A549 (cell line): ENCODE measurements at regions not wholly inside any gene's neighbourhood (a gene's known extent, or its start where the extent isn't known, plus 50 kb on each side); places are given as distances from the start of the nearest gene placed in this dataset.

ENCODE experiments used
- ATAC-seq, 2 experiments: fragments of 200-7000 bp in 1 of 2; fragments of >200 bp in 1 of 2; cut with Nextera tagmentation in 1 of 2; cut with Tn5 transposase in 1 of 2; 3 replicates each; pipeline versions ENCODE4 v1.8.0 to v1.9.1; 2018 to 2020; ENCODE audit warnings: mild to moderate bottlenecking in 1 of 2, moderate library complexity in 1 of 2
- CTCF ChIA-PET: fragments of 300-600 bp; sonication (Branson Sonifier 250); formaldehyde crosslinking; extraction: SDS; loops from one replicate; lab custom pipeline; 2021; ENCODE audit warnings: antibody characterized with exemption, inconsistent platforms; lab: Yijun Ruan, JAX
- POLR2A ChIA-PET: fragments of 350-600 bp; formaldehyde crosslinking; extraction: SDS; loops from one replicate; lab custom pipeline; 2021; ENCODE audit warnings: antibody characterized with exemption, inconsistent platforms; lab: Yijun Ruan, JAX
- DNase-seq, 2 experiments: peaks; one replicate each; pipeline versions ENCODE4 v3.0.0 to v3.0.0-alpha.2; 2011 to 2016; ENCODE audit warnings: low read depth in 1 of 2, low spot score in 1 of 2
- FAIRE-seq: peaks from 2 replicates; lab custom pipeline; 2011; peaks lifted over from hg19 to GRCh38; lab: Jason Lieb, UNC
- H3K27ac ChIP-seq, 2 experiments: fragments of >200 bp; sonication (Bioruptor Twin); formaldehyde crosslinking; 3 replicates each; pipeline ENCODE4 v1.5.1; 2016 to 2017
- H3K4me1 ChIP-seq: fragments of >200 bp; sonication (Bioruptor Twin); formaldehyde crosslinking; 3 replicates; pipeline ENCODE4 v1.6.1; 2016
- H3K4me2 ChIP-seq: fragments of >200 bp; sonication (Bioruptor Twin); formaldehyde crosslinking; 3 replicates; pipeline ENCODE4 v1.6.1; 2016
- H3K4me3 ChIP-seq: fragments of >200 bp; sonication (Bioruptor Twin); formaldehyde crosslinking; 3 replicates; pipeline ENCODE4 v1.5.1; 2016
- H3K9me3 ChIP-seq: fragments of >200 bp; sonication (Bioruptor Twin); formaldehyde crosslinking; 3 replicates; pipeline ENCODE4 v1.6.1; 2016
- ATOH8 ChIP-seq: fragments of 250-450 bp; sonication (Bioruptor Pico); IDR thresholded peaks from 2 replicates; pipeline ENCODE4 v1.5.0; 2020; ENCODE audit warnings: low read depth, mild to moderate bottlenecking, moderate library complexity
- CBX8 ChIP-seq: fragments of 200-600 bp; sonication (generic); IDR thresholded peaks from 2 replicates; pipeline ENCODE4 v1.6.1; 2016
- CHD2 ChIP-seq: fragments of 150-350 bp; IDR thresholded peaks from 2 replicates; pipeline ENCODE4 v1.6.1; 2014; ENCODE audit warnings: low read length; ENCODE audit not compliant: partially characterized antibody
- EHF ChIP-seq: fragments of 250-450 bp; sonication (Bioruptor Pico); IDR thresholded peaks from 2 replicates; pipeline ENCODE4 v1.5.0; 2020; ENCODE audit warnings: mild to moderate bottlenecking
- EHMT2 ChIP-seq: fragments of 200-600 bp; sonication (generic); IDR thresholded peaks from 2 replicates; pipeline ENCODE4 v1.6.1; 2016; ENCODE audit warnings: antibody characterized with exemption, low read depth, mild to moderate bottlenecking, moderate library complexity
- ESRRA ChIP-seq: fragments of 150-350 bp; IDR thresholded peaks from 2 replicates; pipeline ENCODE4 v1.6.1; 2014; ENCODE audit warnings: mild to moderate bottlenecking, low read length, borderline replicate concordance
- FOSB ChIP-seq: fragments of 250-450 bp; sonication (Bioruptor Pico); IDR thresholded peaks from 2 replicates; pipeline ENCODE4 v1.5.0; 2020; ENCODE audit warnings: mild to moderate bottlenecking, moderate library complexity
- FOSL2 ChIP-seq, 2 experiments: fragments of 450-650 bp in 1 of 2; fragments of >200 bp in 1 of 2; sonication (Bioruptor Twin) in 1 of 2; formaldehyde crosslinking; IDR thresholded peaks; 2 replicates each; pipeline versions ENCODE4 v1.5.0 to v1.6.1; 2016 to 2020; ENCODE audit warnings: mild to moderate bottlenecking in 1 of 2, moderate library complexity in 1 of 2
- FOXS1 ChIP-seq: fragments of 250-450 bp; sonication (Bioruptor Pico); IDR thresholded peaks from 2 replicates; pipeline ENCODE4 v1.5.0; 2020; ENCODE audit warnings: mild to moderate bottlenecking, moderate library complexity
- HDAC2 ChIP-seq: fragments of 200-600 bp; sonication (generic); IDR thresholded peaks from 2 replicates; pipeline ENCODE4 v1.6.1; 2016
- HOXB13 ChIP-seq: fragments of 250-450 bp; sonication (Bioruptor Pico); IDR thresholded peaks from 2 replicates; pipeline ENCODE4 v1.5.0; 2020; ENCODE audit warnings: low read depth, mild to moderate bottlenecking, moderate library complexity
- JUN ChIP-seq, 2 experiments: fragments of >200 bp; sonication (Bioruptor Twin); formaldehyde crosslinking; IDR thresholded peaks; 2 replicates in 1 of 2; 3 replicates in 1 of 2; pipeline ENCODE4 v1.6.1; 2016 to 2017
- KDM1A ChIP-seq: fragments of 200-600 bp; sonication (generic); IDR thresholded peaks from 2 replicates; pipeline ENCODE4 v1.6.1; 2016; ENCODE audit warnings: low read depth, mild to moderate bottlenecking
- KDM5A ChIP-seq: fragments of 200-600 bp; sonication (generic); IDR thresholded peaks from 2 replicates; pipeline ENCODE4 v1.6.1; 2016; ENCODE audit warnings: antibody characterized with exemption, mild to moderate bottlenecking
- NFE2L2 ChIP-seq: fragments of 150-350 bp; conservative IDR thresholded peaks from 2 replicates; pipeline ENCODE4 v1.6.1; 2014; ENCODE audit warnings: low read length
- NR3C1 ChIP-seq: fragments of >200 bp; sonication (Bioruptor Twin); formaldehyde crosslinking; IDR thresholded peaks from 3 replicates; pipeline ENCODE4 v1.6.1; 2017
- RAD21 ChIP-seq, 2 experiments: fragments of >200 bp in 1 of 2; sonication (Bioruptor Twin) in 1 of 2; formaldehyde crosslinking in 1 of 2; IDR thresholded peaks in 1 of 2; conservative IDR thresholded peaks in 1 of 2; 2 replicates in 1 of 2; 3 replicates in 1 of 2; pipeline ENCODE4 v1.6.1; 2012 to 2018; ENCODE audit warnings: inconsistent platforms in 1 of 2
- RARB ChIP-seq: fragments of 250-450 bp; sonication (Bioruptor Pico); IDR thresholded peaks from 2 replicates; pipeline ENCODE4 v1.8.0; 2021; ENCODE audit warnings: mild to moderate bottlenecking, moderate library complexity
- SMC3 ChIP-seq: fragments of >200 bp; sonication (Bioruptor Twin); formaldehyde crosslinking; IDR thresholded peaks from 3 replicates; pipeline ENCODE4 v1.6.1; 2018; ENCODE audit warnings: inconsistent platforms
- TFCP2L1 ChIP-seq: fragments of 250-450 bp; sonication (Bioruptor Pico); IDR thresholded peaks from 2 replicates; pipeline ENCODE4 v1.5.0; 2021; ENCODE audit warnings: mild to moderate bottlenecking
- ZNF302 ChIP-seq: fragments of 250-450 bp; sonication (Bioruptor Pico); IDR thresholded peaks from 2 replicates; pipeline ENCODE4 v1.9.0; 2021; ENCODE audit warnings: inconsistent platforms, mild to moderate bottlenecking, moderate library complexity
- WGBS: methylation state at CpG from one replicate; pipeline ENCODE4 v1.1.6; 2017; ENCODE audit errors: missing lambda C conversion rate; 5-methylcytosine and 5-hydroxymethylcytosine counted together
- TF ChIP-seq, protein P1 (sequence below): fragments of 250-450 bp; sonication (Bioruptor Pico); IDR thresholded peaks from 2 replicates; pipeline ENCODE4 v1.5.0; 2021; ENCODE audit warnings: mild to moderate bottlenecking, moderate library complexity, borderline replicate concordance
- TF ChIP-seq, protein P2 (sequence below): fragments of 150-350 bp; IDR thresholded peaks from 2 replicates; pipeline ENCODE4 v1.6.1; 2014; ENCODE audit warnings: low read depth, mild to moderate bottlenecking, low read length

- DNase-seq = no peak
- no peak for ATAC-seq
- WGBS = 62% methylated on average over 1 of the region's 1 CpG
- TF ChIP-seq FOSL2 (IDR thresholded peaks at IDR 0.05) = no peak
- no peak for TF ChIP-seq FOSL2 (CRISPR knock-in tag; IDR thresholded peaks at IDR 0.05)
- no peak for TF ChIP-seq EHF (CRISPR knock-in tag)
- TF ChIP-seq NFE2L2 = no peak
- TF ChIP-seq RAD21 (conservative IDR thresholded peaks at IDR 0.05 in 1 of 2, IDR thresholded peaks at IDR 0.05 in 1 of 2) = no peak
- no peak for TF ChIP-seq HOXB13 (CRISPR knock-in tag)
- TF ChIP-seq, protein P1, sequence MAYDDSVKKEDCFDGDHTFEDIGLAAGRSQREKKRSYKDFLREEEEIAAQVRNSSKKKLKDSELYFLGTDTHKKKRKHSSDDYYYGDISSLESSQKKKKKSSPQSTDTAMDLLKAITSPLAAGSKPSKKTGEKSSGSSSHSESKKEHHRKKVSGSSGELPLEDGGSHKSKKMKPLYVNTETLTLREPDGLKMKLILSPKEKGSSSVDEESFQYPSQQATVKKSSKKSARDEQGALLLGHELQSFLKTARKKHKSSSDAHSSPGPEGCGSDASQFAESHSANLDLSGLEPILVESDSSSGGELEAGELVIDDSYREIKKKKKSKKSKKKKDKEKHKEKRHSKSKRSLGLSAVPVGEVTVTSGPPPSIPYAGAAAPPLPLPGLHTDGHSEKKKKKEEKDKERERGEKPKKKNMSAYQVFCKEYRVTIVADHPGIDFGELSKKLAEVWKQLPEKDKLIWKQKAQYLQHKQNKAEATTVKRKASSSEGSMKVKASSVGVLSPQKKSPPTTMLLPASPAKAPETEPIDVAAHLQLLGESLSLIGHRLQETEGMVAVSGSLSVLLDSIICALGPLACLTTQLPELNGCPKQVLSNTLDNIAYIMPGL (CRISPR knock-in tag) = no peak
- TF ChIP-seq NR3C1 = no peak
- TF ChIP-seq TFCP2L1 (CRISPR knock-in tag) = no peak
- no peak for TF ChIP-seq KDM5A
- TF ChIP-seq, all 56 proteins: peak for 0
- no peak overlapping the region for H3K27ac ChIP-seq
- ChIA-PET CTCF (no interaction called here), POLR2A (no interaction called here)
- H3K4me1 ChIP-seq = no peaks in the 10 kb centered on the region
- FAIRE-seq = peak; percentile 7
- H3K4me3 ChIP-seq = no peak overlapping the region
- H3K4me2 ChIP-seq = no peak overlapping the region
- no peaks in the 10 kb centered on the region for H3K9me3 ChIP-seq
These were observed 251.5 kb upstream of the DCN start for GRCh38 chr12:91434081-91434480.

GRCh38 chr12:91432755-91433154 lies 250.1 kb upstream of the DCN start:
- no peak for ATAC-seq
- CTCF ChIA-PET = no interaction called here
- DNase-seq = no peak
- no peak overlapping the region for H3K4me2 ChIP-seq
- no peak for FAIRE-seq
- H3K4me3 ChIP-seq = no peak overlapping the region
- no peaks in the 10 kb centered on the region for H3K4me1 ChIP-seq
- no peak for TF ChIP-seq JUN (IDR thresholded peaks at IDR 0.05)
- TF ChIP-seq CHD2 = no peak
- no peak for TF ChIP-seq ESRRA
- TF ChIP-seq SMC3 = no peak
- TF ChIP-seq CBX8 = no peak
- TF ChIP-seq ATOH8 (CRISPR knock-in tag) = no peak
- TF ChIP-seq FOSL2 (IDR thresholded peaks at IDR 0.05) = no peak
- TF ChIP-seq FOSL2 (CRISPR knock-in tag; IDR thresholded peaks at IDR 0.05) = no peak
- no peak for TF ChIP-seq NR3C1
- TF ChIP-seq, protein P2, sequence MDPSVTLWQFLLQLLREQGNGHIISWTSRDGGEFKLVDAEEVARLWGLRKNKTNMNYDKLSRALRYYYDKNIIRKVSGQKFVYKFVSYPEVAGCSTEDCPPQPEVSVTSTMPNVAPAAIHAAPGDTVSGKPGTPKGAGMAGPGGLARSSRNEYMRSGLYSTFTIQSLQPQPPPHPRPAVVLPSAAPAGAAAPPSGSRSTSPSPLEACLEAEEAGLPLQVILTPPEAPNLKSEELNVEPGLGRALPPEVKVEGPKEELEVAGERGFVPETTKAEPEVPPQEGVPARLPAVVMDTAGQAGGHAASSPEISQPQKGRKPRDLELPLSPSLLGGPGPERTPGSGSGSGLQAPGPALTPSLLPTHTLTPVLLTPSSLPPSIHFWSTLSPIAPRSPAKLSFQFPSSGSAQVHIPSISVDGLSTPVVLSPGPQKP = no peak
- no peak for TF ChIP-seq HDAC2
- TF ChIP-seq KDM1A = no peak
- TF ChIP-seq FOXS1 (CRISPR knock-in tag) = no peak
- no peak for TF ChIP-seq FOSB
- no peak for TF ChIP-seq EHMT2
- TF ChIP-seq RARB (CRISPR knock-in tag) = no peak
- no peak for TF ChIP-seq ZNF302 (CRISPR knock-in tag)
- POLR2A ChIA-PET = no interaction called here
- H3K9me3 ChIP-seq = no peaks in the 10 kb centered on the region
- WGBS = 2% methylated on average over 1 of the region's 1 CpG
- no peak overlapping the region for H3K27ac ChIP-seq
